ENCODE measurements at regions not wholly inside any gene's neighbourhood (a gene's known extent, or its start where the extent isn't known, plus 50 kb on each side); places are given as distances from the start of the nearest gene placed in this dataset.

- ChIA-PET CTCF (no interaction called here), POLR2A (no interaction called here)
- DNase-seq (ENCODE audit: low read depth in 1 of 2, low spot score in 1 of 2) (no peak), ATAC-seq (no peak), FAIRE-seq (no peak)
- H3K4me3 ChIP-seq: no peak overlapping the region
- no peaks in the 10 kb centered on the region for H3K4me1 ChIP-seq
- no peak overlapping the region for H3K27ac ChIP-seq
- H3K9me3 ChIP-seq: no peaks in the 10 kb centered on the region
- TF ChIP-seq BHLHE40 (IDR thresholded peaks at IDR 0.05; ENCODE audit: low read depth, low read length) (no peak), EHMT2 (IDR thresholded peaks at IDR 0.05; ENCODE audit: low read depth) (no peak), ELK1 (IDR thresholded peaks at IDR 0.05; ENCODE audit: low read depth, low read length) (no peak), JUNB (IDR thresholded peaks at IDR 0.05) (no peak), EHF (CRISPR knock-in tag; IDR thresholded peaks at IDR 0.05) (no peak), PBX3 (IDR thresholded peaks at IDR 0.05) (no peak), ATOH8 (CRISPR knock-in tag; IDR thresholded peaks at IDR 0.05; ENCODE audit: low read depth) (no peak), EP300 (IDR thresholded peaks at IDR 0.05) (no peak), E2F6 (IDR thresholded peaks at IDR 0.05; ENCODE audit: borderline replicate concordance, low read depth) (no peak), ESRRA (IDR thresholded peaks at IDR 0.05; ENCODE audit: borderline replicate concordance, low read length) (no peak), RCOR1 (IDR thresholded peaks at IDR 0.05; ENCODE audit: low read depth, low read length) (no peak), ZC3H11A (IDR thresholded peaks at IDR 0.05) (no peak), ZNF302 (CRISPR knock-in tag; IDR thresholded peaks at IDR 0.05) (no peak), FOXS1 (CRISPR knock-in tag; IDR thresholded peaks at IDR 0.05) (no peak), SMC3 (IDR thresholded peaks at IDR 0.05) (no peak), CBX2 (IDR thresholded peaks at IDR 0.05; ENCODE audit: borderline replicate concordance, low read depth) (no peak)
- WGBS (ENCODE audit: missing lambda C conversion rate): 22% methylated on average over 2 of the region's 2 CpGs
- H3K4me2 ChIP-seq: no peak overlapping the region
These were observed 264.4 kb upstream of the OR4E1 start for GRCh38 chr14:21937996-21938395.

GRCh38 chr14:21933681-21934080 lies 260.1 kb upstream of the OR4E1 start:
- Histone ChIP-seq H3K27ac (no peak overlapping the region), H3K4me1 (no peaks in the 10 kb centered on the region), H3K4me3 (no peak overlapping the region), H3K4me2 (no peak overlapping the region), H3K9me3 (no peaks in the 10 kb centered on the region)
- FAIRE-seq (no peak), DNase-seq (ENCODE audit: low read depth in 1 of 2, low spot score in 1 of 2) (no peak), ATAC-seq (no peak)
- 0% methylated on average over 1 of the region's 1 CpG for WGBS (ENCODE audit: missing lambda C conversion rate)
- ChIA-PET POLR2A (no interaction called here), CTCF (interaction anchor here (0.7 to 1.6 kb wide), 6 partner anchors 13 to 125 kb away, joined by 3 to 5 read pairs (median 3); no protein-coding TSS in a partner anchor)
- TF ChIP-seq MAFK (IDR thresholded peaks at IDR 0.05; ENCODE audit: partially characterized antibody): no peak
- TF ChIP-seq CTCF (IDR thresholded peaks at IDR 0.05): peak; percentile 21; the same call in 2 of the 3 replicates
- no peak for TF ChIP-seq CBX8 (IDR thresholded peaks at IDR 0.05)
- TF ChIP-seq RAD21 (conservative IDR thresholded peaks at IDR 0.05 in 1 of 2, IDR thresholded peaks at IDR 0.05 in 1 of 2): peak in 1 of 2 experiments; percentile 37; a peak in 3 of 5 replicates
- TF ChIP-seq HOXB13 (CRISPR knock-in tag; IDR thresholded peaks at IDR 0.05; ENCODE audit: low read depth): no peak
